ENCODE measurements at regions not wholly inside any gene's neighbourhood (a gene's known extent, or its start where the extent isn't known, plus 50 kb on each side); places are given as distances from the start of the nearest gene placed in this dataset.
A peak's percentile ranks its signal among the peaks of the same experiment; 100 is the strongest.

- H3K27ac ChIP-seq: no peak overlapping the region
- ChIA-PET POLR2A (ENCODE audit: low non-redundant PET) (no interaction called here), CTCF (no interaction called here)
- DNase-seq (ENCODE audit: low spot score): no peak
- TF ChIP-seq, protein P1, sequence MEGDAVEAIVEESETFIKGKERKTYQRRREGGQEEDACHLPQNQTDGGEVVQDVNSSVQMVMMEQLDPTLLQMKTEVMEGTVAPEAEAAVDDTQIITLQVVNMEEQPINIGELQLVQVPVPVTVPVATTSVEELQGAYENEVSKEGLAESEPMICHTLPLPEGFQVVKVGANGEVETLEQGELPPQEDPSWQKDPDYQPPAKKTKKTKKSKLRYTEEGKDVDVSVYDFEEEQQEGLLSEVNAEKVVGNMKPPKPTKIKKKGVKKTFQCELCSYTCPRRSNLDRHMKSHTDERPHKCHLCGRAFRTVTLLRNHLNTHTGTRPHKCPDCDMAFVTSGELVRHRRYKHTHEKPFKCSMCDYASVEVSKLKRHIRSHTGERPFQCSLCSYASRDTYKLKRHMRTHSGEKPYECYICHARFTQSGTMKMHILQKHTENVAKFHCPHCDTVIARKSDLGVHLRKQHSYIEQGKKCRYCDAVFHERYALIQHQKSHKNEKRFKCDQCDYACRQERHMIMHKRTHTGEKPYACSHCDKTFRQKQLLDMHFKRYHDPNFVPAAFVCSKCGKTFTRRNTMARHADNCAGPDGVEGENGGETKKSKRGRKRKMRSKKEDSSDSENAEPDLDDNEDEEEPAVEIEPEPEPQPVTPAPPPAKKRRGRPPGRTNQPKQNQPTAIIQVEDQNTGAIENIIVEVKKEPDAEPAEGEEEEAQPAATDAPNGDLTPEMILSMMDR (conservative IDR thresholded peaks at IDR 0.05; ENCODE audit: low read depth): no peak
Measured at GRCh38 chr10:3272300-3272699, 99.7 kb upstream of the PITRM1 start.

DNA sequence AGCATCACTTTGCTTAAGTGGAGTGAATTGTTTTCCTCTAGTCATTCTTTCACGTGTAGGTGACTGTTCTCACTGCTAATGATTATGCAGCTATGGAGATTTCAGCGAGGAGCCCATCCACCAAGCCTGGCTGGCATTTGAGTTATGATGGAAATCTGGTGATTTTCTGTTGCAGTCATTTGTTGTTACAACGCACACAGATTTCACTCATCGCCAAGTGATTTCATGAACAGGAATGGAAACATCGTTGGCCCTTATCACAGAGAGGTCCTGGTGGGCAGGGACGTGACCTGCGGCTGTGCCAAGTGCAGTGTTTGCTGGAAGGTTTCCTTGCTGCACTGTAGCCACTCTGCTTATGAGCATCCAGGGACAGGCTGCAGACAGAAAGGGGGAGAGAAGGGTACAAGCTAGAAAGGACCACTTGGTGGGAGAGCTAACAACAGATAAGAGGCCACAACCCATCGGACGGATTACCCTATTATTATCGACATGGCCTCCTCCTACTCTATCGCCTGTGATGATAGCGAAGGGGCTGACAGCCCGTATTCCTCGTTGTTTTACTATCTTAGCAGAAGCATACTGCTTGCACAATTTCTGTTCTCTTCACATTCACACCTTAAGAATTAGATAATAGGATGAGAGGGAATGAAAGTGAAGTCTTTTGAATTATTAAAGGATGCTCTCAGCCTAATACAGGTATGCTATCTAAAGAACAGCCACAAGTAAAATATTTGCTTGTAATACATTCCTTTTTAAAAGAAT, 99.0 kb upstream of the PITRM1 start:
- TF ChIP-seq, protein P1 (conservative IDR thresholded peaks at IDR 0.05; ENCODE audit: low read depth): no peak
- POLR2A ChIA-PET (ENCODE audit: low non-redundant PET): no interaction called here
- H3K27ac ChIP-seq: no peak overlapping the region
- CTCF ChIA-PET: no interaction called here
- DNase-seq (ENCODE audit: low spot score): no peak

DNA sequence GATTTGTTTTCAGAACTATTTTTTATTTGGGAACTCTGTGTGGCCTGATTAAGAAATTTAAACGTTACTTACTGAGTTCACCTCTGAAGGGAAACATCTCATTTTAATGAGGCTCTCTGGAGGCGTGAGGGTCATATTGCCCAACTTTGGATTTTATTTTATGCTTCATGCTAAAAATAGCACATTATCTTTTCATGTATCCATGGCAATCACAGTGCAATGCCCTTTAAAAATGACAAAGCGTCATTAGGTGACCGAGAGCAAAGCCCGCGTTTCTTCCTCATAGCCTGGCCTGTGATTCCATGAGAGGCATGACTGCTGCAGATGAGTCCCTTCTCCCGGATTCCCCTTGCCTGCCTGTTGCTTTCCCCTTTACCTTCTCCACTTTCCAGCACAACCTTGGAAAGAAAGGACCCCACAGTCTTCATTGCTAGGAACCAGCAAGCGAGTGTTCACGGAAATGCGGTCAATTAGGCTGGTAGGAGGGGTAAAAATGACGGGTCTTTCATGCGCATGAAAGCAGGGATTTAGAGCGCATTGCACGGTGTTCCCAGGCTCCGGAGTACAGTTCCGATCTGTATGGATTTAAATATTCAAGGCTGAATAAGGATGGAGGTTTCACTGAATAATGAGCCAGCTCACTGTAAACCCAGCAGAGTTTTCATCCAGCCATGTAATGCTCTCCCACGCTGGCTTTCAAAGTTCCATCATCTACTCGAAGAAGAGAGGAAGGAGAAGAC, 98.2 kb upstream of the PITRM1 start:
- POLR2A ChIA-PET (ENCODE audit: low non-redundant PET): no interaction called here
- DNase-seq (ENCODE audit: low spot score): no peak
- CTCF ChIA-PET: no interaction called here
- TF ChIP-seq, protein P1 (conservative IDR thresholded peaks at IDR 0.05; ENCODE audit: low read depth): no peak
- H3K27ac ChIP-seq: no peak overlapping the region

DNA sequence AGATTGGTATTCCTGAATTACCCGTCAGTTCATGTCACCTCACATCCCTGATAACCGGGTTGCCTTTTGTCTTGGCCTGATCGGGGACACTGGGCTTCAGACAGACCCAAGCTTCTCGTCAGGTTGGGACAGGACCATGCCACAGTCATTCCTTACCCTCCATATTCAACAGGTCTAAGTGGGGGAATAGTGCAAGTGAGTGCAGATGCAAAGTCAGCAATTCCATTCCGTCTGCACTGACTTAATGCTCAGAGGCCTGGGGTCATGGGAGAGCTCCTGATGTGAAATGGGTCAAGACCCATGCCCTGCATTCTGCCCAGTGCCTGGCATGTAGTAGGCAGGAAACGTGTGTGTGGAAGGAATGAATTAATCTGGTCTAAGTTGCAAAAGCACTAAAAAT, 95.4 kb upstream of the PITRM1 start:
- CTCF ChIA-PET: interaction anchor here (0.6 kb wide), 1 partner anchor 56 kb away, joined by 3 read pairs; no protein-coding TSS in a partner anchor
- TF ChIP-seq, protein P1 (conservative IDR thresholded peaks at IDR 0.05; ENCODE audit: low read depth): no peak
- no peak overlapping the region for H3K27ac ChIP-seq
- DNase-seq (ENCODE audit: low spot score): no peak
- POLR2A ChIA-PET (ENCODE audit: low non-redundant PET): no interaction called here

- POLR2A ChIA-PET (ENCODE audit: low non-redundant PET): no interaction called here
- TF ChIP-seq, protein P1 (conservative IDR thresholded peaks at IDR 0.05; ENCODE audit: low read depth): no peak
- no peak overlapping the region for H3K27ac ChIP-seq
- CTCF ChIA-PET: no interaction called here
- peak; percentile 8 for DNase-seq (ENCODE audit: low spot score)
Measured at GRCh38 chr10:3265088-3265487, 92.5 kb upstream of the PITRM1 start.

DNA sequence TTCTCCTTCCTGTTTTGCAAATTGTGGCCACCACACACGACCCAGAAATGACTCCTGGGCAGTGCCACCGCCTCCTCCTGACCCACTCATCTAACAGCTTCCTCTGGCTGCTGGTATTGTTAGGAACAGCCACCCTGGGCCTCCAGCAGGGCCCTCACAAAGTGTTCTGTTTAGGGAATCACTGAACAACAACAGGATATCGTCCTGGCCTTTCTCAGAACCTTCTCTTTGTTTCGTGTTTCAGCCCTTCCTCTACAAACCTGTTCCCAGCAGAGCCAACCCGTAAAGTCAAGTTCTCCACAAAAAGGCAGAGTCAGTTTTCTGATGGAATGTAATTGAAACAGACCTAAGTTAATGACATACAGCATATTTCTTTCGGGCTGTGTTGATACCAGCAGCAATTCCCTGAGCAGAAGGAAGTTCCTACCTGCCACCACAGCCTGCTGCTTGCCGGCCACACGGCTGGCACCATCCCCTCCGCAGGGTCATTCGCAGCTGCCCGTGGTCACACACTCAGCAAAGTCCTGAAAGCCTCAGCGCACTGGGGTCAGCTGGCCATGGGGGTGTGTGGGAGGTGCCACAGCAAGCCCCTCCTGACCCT, 91.7 kb upstream of the PITRM1 start:
- TF ChIP-seq, protein P1 (conservative IDR thresholded peaks at IDR 0.05; ENCODE audit: low read depth): no peak
- DNase-seq (ENCODE audit: low spot score): no peak
- POLR2A ChIA-PET (ENCODE audit: low non-redundant PET): no interaction called here
- no peak overlapping the region for H3K27ac ChIP-seq
- CTCF ChIA-PET: no interaction called here
